ENCODE measurements at regions not wholly inside any gene's neighbourhood (a gene's known extent, or its start where the extent isn't known, plus 50 kb on each side); places are given as distances from the start of the nearest gene placed in this dataset.

GRCh38 chr9:29456940-29457339 is 1883.7 kb upstream of the C9orf72 start:
- 76% methylated on average over 3 of the region's 3 CpGs for WGBS
- Histone ChIP-seq H3K4me3 (no peak overlapping the region), H3K36me3 (no peaks in the 10 kb centered on the region), H3K4me1 (replicated peaks) (no peaks in the 10 kb centered on the region), H3K9me3 (no peaks in the 10 kb centered on the region), H3K27me3 (replicated peaks; ENCODE audit: insufficient read depth) (no peaks in the 10 kb centered on the region), H3K27ac (no peak overlapping the region)
- intact Hi-C loops (cut with DNase I), result no loop called here
- no peak for DNase-seq (ENCODE audit: low spot score)
- no peak for TF ChIP-seq POLR2A (IDR thresholded peaks at IDR 0.05)
- TF ChIP-seq POLR2AphosphoS5 (IDR thresholded peaks at IDR 0.05), result no peak

- H3K27ac ChIP-seq, result no peak overlapping the region
- no peak for DNase-seq (ENCODE audit: low spot score)
- no peaks in the 10 kb centered on the region for H3K36me3 ChIP-seq
- TF ChIP-seq POLR2AphosphoS5 (IDR thresholded peaks at IDR 0.05), result no peak
- TF ChIP-seq CTCF (IDR thresholded peaks at IDR 0.05), result no peak
- TF ChIP-seq POLR2A (IDR thresholded peaks at IDR 0.05), result no peak
- intact Hi-C loops (cut with DNase I), result no loop called here
- WGBS, result 53% methylated on average over 1 of the region's 1 CpG
- H3K27me3 ChIP-seq (replicated peaks; ENCODE audit: insufficient read depth), result no peaks in the 10 kb centered on the region
- no peak overlapping the region for H3K4me3 ChIP-seq
- no peaks in the 10 kb centered on the region for H3K9me3 ChIP-seq
- no peaks in the 10 kb centered on the region for H3K4me1 ChIP-seq (replicated peaks)
Measured at GRCh38 chr9:29475471-29475870, 1902.2 kb upstream of the C9orf72 start.

GRCh38 chr9:29511680-29512079 is 1938.4 kb upstream of the C9orf72 start:
- H3K36me3 ChIP-seq, result no peaks in the 10 kb centered on the region
- no peaks in the 10 kb centered on the region for H3K4me1 ChIP-seq (replicated peaks)
- TF ChIP-seq POLR2A (IDR thresholded peaks at IDR 0.05) (no peak), CTCF (IDR thresholded peaks at IDR 0.05) (no peak), POLR2AphosphoS5 (IDR thresholded peaks at IDR 0.05) (no peak)
- no peak for DNase-seq (ENCODE audit: low spot score)
- no peaks in the 10 kb centered on the region for H3K27me3 ChIP-seq (replicated peaks; ENCODE audit: insufficient read depth)
- no peaks in the 10 kb centered on the region for H3K9me3 ChIP-seq
- intact Hi-C loops (cut with DNase I), result no loop called here
- WGBS, result 64% methylated on average over 1 of the region's 1 CpG
- H3K4me3 ChIP-seq, result no peak overlapping the region
- no peak overlapping the region for H3K27ac ChIP-seq

- DNase-seq (ENCODE audit: low spot score), result no peak
- TF ChIP-seq POLR2AphosphoS5 (IDR thresholded peaks at IDR 0.05), result no peak
- no peak for TF ChIP-seq POLR2A (IDR thresholded peaks at IDR 0.05)
- no peaks in the 10 kb centered on the region for H3K9me3 ChIP-seq
- no peak overlapping the region for H3K4me3 ChIP-seq
- H3K36me3 ChIP-seq, result no peaks in the 10 kb centered on the region
- no peaks in the 10 kb centered on the region for H3K27me3 ChIP-seq (replicated peaks; ENCODE audit: insufficient read depth)
- H3K27ac ChIP-seq, result no peak overlapping the region
- intact Hi-C loops (cut with DNase I), result no loop called here
- 48% methylated on average over 11 of the region's 11 CpGs for WGBS
- no peaks in the 10 kb centered on the region for H3K4me1 ChIP-seq (replicated peaks)
Measured at GRCh38 chr9:29514336-29514735, 1941.1 kb upstream of the C9orf72 start.

GRCh38 chr9:29514862-29515261 is 1941.6 kb upstream of the C9orf72 start:
- WGBS, result 57% methylated on average over 8 of the region's 8 CpGs
- Histone ChIP-seq H3K36me3 (no peaks in the 10 kb centered on the region), H3K4me1 (replicated peaks) (no peaks in the 10 kb centered on the region), H3K27me3 (replicated peaks; ENCODE audit: insufficient read depth) (no peaks in the 10 kb centered on the region), H3K27ac (no peak overlapping the region), H3K4me3 (no peak overlapping the region), H3K9me3 (no peaks in the 10 kb centered on the region)
- intact Hi-C loops (cut with DNase I), result no loop called here
- TF ChIP-seq CTCF (IDR thresholded peaks at IDR 0.05) (no peak), POLR2AphosphoS5 (IDR thresholded peaks at IDR 0.05) (no peak), POLR2A (IDR thresholded peaks at IDR 0.05) (no peak)
- no peak for DNase-seq (ENCODE audit: low spot score)

GRCh38 chr9:29548436-29548835 is 1975.2 kb upstream of the C9orf72 start:
- Histone ChIP-seq H3K36me3 (no peaks in the 10 kb centered on the region), H3K27me3 (replicated peaks; ENCODE audit: insufficient read depth) (no peaks in the 10 kb centered on the region), H3K4me3 (no peak overlapping the region), H3K9me3 (no peaks in the 10 kb centered on the region), H3K4me1 (replicated peaks) (no peaks in the 10 kb centered on the region), H3K27ac (no peak overlapping the region)
- no peak for TF ChIP-seq POLR2A (IDR thresholded peaks at IDR 0.05)
- no peak for TF ChIP-seq POLR2AphosphoS5 (IDR thresholded peaks at IDR 0.05)
- TF ChIP-seq CTCF (IDR thresholded peaks at IDR 0.05), result no peak
- WGBS, result 73% methylated on average over 3 of the region's 3 CpGs
- intact Hi-C loops (cut with DNase I), result no loop called here
- no peak for DNase-seq (ENCODE audit: low spot score)

Data from prostate gland (tissue), 2 donors.